ENCODE measurements at regions not wholly inside any gene's neighbourhood (a gene's known extent, or its start where the extent isn't known, plus 50 kb on each side); places are given as distances from the start of the nearest gene placed in this dataset.

- no peak for TF ChIP-seq CTCF (IDR thresholded peaks at IDR 0.05)
- TF ChIP-seq POLR2A (IDR thresholded peaks at IDR 0.05) = no peak
Observed at GRCh38 chr16:13805951-13806350, 114.0 kb upstream of the ERCC4 start.

Measured in right lobe of liver (tissue), 4 donors.